ENCODE measurements at regions not wholly inside any gene's neighbourhood (a gene's known extent, or its start where the extent isn't known, plus 50 kb on each side); places are given as distances from the start of the nearest gene placed in this dataset.

- DNase-seq, result peak in 1 of 2 donors; percentile 44
Measured at GRCh38 chr5:98989727-98990126, 60.9 kb upstream of the CHD1 start.

- DNase-seq, result no peak
Measured at GRCh38 chr5:98986587-98986986, 57.8 kb upstream of the CHD1 start.

- no peak for DNase-seq
Measured at GRCh38 chr5:98982880-98983279, 54.1 kb upstream of the CHD1 start.
